GM19240 (cell line): ENCODE measurements at regions not wholly inside any gene's neighbourhood (a gene's known extent, or its start where the extent isn't known, plus 50 kb on each side); places are given as distances from the start of the nearest gene placed in this dataset.
"Not testable (repeated sequence)": the region's sequence is repeated elsewhere in the genome, so short reads cannot be mapped to it uniquely, and the experiment has no call there.

Experiments used
- DNase-seq: peaks from one replicate; pipeline ENCODE4 v3.0.0; 2011; ENCODE audit warnings: low spot score; ENCODE audit not compliant: insufficient read length

GRCh38 chr4:164070625-164071024 is 576.1 kb downstream of the TMA16 start:
- DNase-seq = no peak

DNA sequence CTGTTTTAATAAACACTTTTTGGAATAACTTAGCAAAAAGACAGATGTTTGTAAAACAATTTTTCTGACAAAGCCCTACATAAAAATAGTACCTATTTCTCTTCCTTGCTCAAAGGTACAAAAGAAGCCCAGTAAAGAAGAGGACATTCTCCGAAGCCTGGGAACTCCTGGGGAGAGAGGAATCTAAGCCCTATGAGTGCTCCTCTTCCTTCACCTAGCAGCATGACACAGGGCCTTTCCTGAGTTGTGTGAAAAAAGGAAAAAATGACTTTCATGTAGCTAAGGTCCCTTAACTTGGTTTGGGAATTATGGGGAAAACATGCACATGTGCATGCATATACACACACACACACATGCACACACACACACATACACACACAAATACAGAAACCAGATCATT is 586.9 kb downstream of the TMA16 start:
- no peak for DNase-seq

GRCh38 chr4:164081801-164082200 is 587.3 kb downstream of the TMA16 start:
- DNase-seq = no peak

- no peak for DNase-seq
These were observed 593.2 kb downstream of the TMA16 start for GRCh38 chr4:164087733-164088132.

GRCh38 chr4:164095313-164096110 is 601.0 kb downstream of the TMA16 start:
- DNase-seq = no peak

- DNase-seq = no peak
These were observed 602.5 kb downstream of the TMA16 start for GRCh38 chr4:164096766-164097518.

- DNase-seq = not testable (repeated sequence)
These were observed 606.4 kb downstream of the TMA16 start for GRCh38 chr4:164100741-164101365.

- no peak for DNase-seq
These were observed 614.5 kb downstream of the TMA16 start for GRCh38 chr4:164108971-164109370.

GRCh38 chr4:164109503-164109902 is 615.0 kb downstream of the TMA16 start:
- DNase-seq = no peak

- no peak for DNase-seq
These were observed 620.7 kb downstream of the TMA16 start for GRCh38 chr4:164115236-164115635.

- no peak for DNase-seq
These were observed 621.8 kb downstream of the TMA16 start for GRCh38 chr4:164116286-164116685.

DNA sequence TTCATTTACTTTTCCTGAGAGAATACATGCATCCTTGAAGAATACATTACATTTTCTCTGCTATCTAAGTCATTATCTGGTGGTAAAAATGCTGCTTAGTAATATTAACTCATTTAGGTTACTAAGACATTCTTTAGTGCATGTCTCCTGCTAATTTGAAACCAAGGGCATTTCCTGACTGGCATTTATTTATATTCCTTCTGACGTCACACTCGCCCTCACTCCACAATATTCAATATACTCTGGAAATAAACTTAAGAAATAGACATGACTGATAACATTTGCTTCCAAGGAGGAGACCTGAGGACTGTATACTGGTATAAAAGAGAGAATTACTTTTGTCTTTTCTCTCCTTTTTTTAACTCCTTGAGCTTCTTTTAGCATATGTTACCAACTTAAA is 619.5 kb upstream of the SMIM31 start:
- no peak for DNase-seq

DNA sequence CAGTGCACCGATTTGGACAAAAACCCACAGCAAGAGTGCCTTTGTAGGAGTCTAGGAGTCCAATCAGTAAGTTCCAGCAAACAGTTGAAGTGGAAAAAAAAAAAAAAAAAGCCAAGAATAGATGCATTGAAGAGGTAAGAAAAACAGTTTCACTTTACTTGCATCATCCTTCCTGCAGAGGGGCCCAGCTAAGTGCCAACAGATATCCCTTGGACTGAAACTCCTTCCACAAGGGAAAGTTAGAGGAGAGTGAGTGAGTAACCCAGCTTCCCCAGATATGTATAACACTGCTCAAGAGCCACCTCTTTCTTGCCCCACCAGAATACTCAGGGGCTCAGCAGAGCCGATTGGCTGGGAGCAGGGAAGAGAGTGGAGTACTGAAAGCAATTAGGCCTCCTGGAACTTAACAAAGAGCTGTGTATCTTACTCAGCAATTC is 617.7 kb upstream of the SMIM31 start:
- no peak for DNase-seq

GRCh38 chr4:164138521-164138920 is 615.4 kb upstream of the SMIM31 start:
- no peak for DNase-seq

DNA sequence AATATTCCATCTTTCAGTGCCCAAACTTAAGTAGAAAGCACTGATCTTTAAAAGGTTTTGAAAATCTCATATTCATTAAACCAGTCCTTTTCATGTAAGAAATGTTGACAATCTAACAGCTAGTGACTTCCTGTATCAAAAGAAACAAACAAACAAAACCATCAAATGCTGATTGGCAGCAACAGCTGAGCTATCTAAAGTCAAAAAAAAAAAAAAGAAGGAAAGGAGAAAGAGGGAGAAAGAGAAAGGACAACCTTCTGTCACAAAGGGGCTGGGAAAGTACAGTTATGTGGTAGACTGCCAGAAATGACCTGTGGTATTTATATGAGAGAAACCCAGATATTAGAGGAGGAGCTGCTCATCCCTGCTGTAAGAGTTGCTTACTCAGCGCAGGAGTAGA is 614.6 kb upstream of the SMIM31 start:
- DNase-seq = no peak

DNA sequence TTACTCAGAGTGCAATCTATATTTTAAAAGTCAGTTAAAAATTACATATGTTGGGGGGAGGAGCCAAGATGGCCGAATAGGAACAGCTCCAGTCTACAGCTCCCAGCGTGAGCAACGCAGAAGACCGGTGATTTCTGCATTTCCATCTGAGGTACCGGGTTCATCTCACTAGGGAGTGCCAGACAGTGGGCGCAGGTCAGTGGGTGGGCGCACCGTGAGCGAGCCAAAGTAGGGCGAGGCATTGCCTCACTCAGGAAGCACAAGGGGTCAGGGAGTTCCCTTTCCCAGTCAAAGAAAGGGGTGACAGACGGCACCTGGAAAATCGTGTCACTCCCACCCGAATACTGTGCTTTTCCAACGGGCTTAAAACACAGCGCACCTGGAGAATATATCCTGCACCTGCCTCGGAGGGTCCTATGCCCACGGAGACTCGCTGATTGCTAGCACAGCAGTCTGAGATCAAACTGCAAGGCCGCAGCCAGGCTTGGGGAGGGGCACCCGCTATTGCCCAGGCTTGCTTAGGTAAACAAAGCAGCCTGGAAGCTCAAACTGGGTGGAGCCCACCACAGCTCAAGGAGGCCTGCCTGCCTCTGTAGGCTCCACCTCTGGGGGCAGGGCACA is 612.1 kb upstream of the SMIM31 start:
- DNase-seq = not testable (repeated sequence)

DNA sequence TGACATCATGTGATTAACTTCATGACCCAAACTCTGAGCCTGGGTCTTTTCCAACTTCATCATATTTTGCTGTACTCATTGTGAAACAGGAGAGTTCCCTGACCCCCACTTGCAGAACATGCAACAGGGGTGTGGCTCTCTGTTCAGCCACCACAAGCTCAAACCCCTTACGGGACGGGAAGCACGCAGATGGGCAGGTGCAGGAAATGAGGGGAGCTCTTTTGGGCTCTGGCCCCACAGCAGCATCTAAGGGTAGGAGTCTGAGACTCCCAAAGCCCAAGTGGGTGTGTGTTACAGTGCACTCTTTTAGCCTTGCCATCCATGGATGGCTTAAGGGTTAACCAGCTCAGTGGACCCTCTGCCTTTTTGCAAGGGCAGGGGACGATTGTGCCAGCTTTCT is 599.5 kb upstream of the SMIM31 start:
- DNase-seq = no peak

DNA sequence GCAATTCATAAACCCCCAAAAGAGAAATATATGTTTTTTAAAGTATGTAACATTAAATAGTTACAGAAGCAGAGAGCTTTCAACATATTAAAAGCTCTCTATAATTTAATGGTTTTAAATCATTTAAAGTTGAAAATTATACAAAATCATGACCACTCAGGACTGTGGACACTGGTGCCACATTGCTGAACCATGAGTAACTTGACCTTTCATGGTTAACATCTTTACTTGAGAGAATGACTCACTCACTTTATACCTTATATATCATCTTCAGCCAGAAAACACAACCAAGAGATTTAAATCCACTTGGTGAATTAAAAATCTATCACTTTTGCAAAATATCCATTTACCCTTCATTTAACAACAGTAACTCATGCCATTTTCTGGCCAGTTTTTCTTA is 584.3 kb upstream of the SMIM31 start:
- no peak for DNase-seq

DNA sequence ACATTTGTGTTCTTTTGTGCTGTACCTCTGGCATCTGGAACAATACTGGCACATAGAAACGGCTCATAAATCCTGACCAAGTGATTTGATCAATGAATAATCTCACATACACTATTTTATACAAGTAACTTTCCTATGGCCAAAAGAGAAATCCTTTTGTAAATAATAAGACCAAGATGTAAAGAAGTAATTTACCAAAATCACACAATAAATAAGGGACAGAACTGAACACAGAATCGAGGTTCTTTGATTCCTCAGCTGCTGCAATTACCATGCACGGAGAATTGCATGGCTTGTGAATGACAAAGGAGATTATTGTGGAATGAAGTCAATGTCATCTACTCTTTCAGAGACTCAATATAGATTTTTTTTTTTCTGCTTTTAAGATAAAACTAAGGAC is 576.8 kb upstream of the SMIM31 start:
- no peak for DNase-seq

DNA sequence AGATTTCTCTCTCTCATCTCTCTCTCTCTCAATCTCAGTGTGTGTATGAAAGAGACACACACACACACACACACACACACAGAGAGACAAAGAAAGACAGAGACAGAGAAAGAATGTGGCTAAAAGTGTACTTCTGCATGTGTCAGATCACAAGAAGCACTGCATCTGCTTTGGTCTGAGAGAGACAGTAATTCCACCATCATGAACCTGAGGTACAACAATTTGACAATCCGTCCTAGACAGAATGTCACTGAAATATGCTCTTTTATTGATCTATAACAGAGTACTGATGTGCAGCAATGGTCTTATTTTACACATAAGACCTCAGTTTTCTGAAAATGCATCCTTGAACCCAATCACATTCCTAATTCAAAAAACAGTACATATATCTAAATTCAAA is 576.2 kb upstream of the SMIM31 start:
- no peak for DNase-seq

DNA sequence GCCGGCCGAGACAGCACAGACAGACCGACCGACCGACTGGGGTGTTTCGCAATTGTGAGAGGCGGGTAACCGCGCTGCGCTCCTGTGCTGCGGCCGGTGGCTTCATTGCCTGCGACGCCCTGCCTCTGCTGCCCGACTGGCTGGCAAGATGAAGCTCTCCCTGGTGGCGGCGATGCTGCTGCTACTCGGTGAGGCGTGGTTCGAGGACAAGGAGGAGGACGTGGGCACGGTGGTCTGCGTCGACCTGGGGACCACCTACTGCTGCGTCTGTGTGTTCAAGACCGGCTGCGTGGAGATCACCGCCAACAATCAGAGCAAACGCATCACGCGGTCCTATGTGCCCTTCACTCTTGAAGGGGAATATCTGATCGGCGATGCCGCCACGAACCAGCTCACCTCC is 565.7 kb upstream of the SMIM31 start:
- no peak for DNase-seq

GRCh38 chr4:164192844-164193243 is 561.1 kb upstream of the SMIM31 start:
- DNase-seq = no peak
